H1 (cell line): ENCODE measurements at regions not wholly inside any gene's neighbourhood (a gene's known extent, or its start where the extent isn't known, plus 50 kb on each side); places are given as distances from the start of the nearest gene placed in this dataset.

Source experiments
- CTCF ChIA-PET: fragments of 300-600 bp; sonication (Branson Sonifier 250); formaldehyde crosslinking; loops from one replicate; lab custom pipeline; 2021; ENCODE audit not compliant: partially characterized antibody; lab: Charles Lee
- POLR2A ChIA-PET: fragments of 300-600 bp; sonication (Branson Sonifier 250); formaldehyde crosslinking; loops from one replicate; lab custom pipeline; 2021; ENCODE audit warnings: inconsistent platforms; ENCODE audit not compliant: partially characterized antibody; lab: Charles Lee
- DNase-seq, 2 experiments: peaks; one replicate each; pipeline versions ENCODE4 v3.0.0 to v3.0.0-alpha.2; 2010 to 2022; ENCODE audit warnings: low spot score in 2 of 2, low read depth in 1 of 2, mixed read lengths in 1 of 2
- FAIRE-seq: peaks from 2 replicates; lab custom pipeline; 2011; peaks lifted over from hg19 to GRCh38; lab: Jason Lieb, UNC
- H2AFZ ChIP-seq: 2 replicates; pipeline ENCODE4 v1.8.1; 2012; ENCODE audit warnings: low read length, inconsistent platforms
- H2AK5ac ChIP-seq: 2 replicates; pipeline ENCODE4 v1.6.1; 2013; ENCODE audit warnings: low read depth, low read length
- H2BK120ac ChIP-seq: replicated peaks from 2 replicates; pipeline ENCODE3; 2013; ENCODE audit warnings: low read depth, low read length, inconsistent platforms
- H2BK12ac ChIP-seq: 2 replicates; pipeline ENCODE4 v1.6.1; 2013; ENCODE audit warnings: low read depth, low read length
- H2BK15ac ChIP-seq: 2 replicates; pipeline ENCODE4 v1.6.1; 2013; ENCODE audit warnings: low read length
- H2BK20ac ChIP-seq: 2 replicates; pipeline ENCODE4 v1.6.1; 2013; ENCODE audit warnings: low read length
- H2BK5ac ChIP-seq: 2 replicates; pipeline ENCODE4 v1.6.1; 2013; ENCODE audit warnings: low read depth, low read length
- H3K14ac ChIP-seq: 2 replicates; pipeline ENCODE4 v1.6.1; 2013; ENCODE audit warnings: inconsistent platforms; ENCODE audit not compliant: insufficient read length
- H3K18ac ChIP-seq: 2 replicates; pipeline ENCODE4 v1.6.1; 2013; ENCODE audit warnings: low read length; ENCODE audit errors: extremely low read depth
- H3K23ac ChIP-seq: 2 replicates; pipeline ENCODE4 v1.6.1; 2013; ENCODE audit warnings: inconsistent platforms; ENCODE audit not compliant: insufficient read length
- H3K23me2 ChIP-seq: 2 replicates; pipeline ENCODE4 v1.6.1; 2013; ENCODE audit warnings: low read depth, low read length
- H3K27ac ChIP-seq: 2 replicates; pipeline ENCODE4 v1.6.1; 2011; ENCODE audit warnings: low read depth, low read length, inconsistent platforms
- H3K27me3 ChIP-seq, 4 experiments: replicated peaks in 1 of 4; 1 replicate in 1 of 4; 2 replicates in 3 of 4; pipeline versions ENCODE4 v1.6.1 to v1.8.1; 2011 to 2013; ENCODE audit warnings: low read length in 3 of 4, mild to moderate bottlenecking in 3 of 4, inconsistent platforms in 2 of 4, mixed read lengths in 2 of 4, moderate library complexity in 1 of 4; ENCODE audit not compliant: control insufficient read depth in 3 of 4, insufficient read depth in 3 of 4; ENCODE audit errors: extremely low read depth in 1 of 4
- H3K36me3 ChIP-seq, 4 experiments: 2 replicates each; pipeline versions ENCODE4 v1.6.1 to v1.8.1; 2011 to 2013; ENCODE audit warnings: mild to moderate bottlenecking in 4 of 4, low read length in 3 of 4, moderate library complexity in 2 of 4, control low read depth in 1 of 4, inconsistent platforms in 1 of 4; ENCODE audit not compliant: insufficient read depth in 4 of 4, control insufficient read depth in 2 of 4
- H3K4ac ChIP-seq: replicated peaks from 2 replicates; pipeline ENCODE3; 2013; ENCODE audit warnings: low read length, low read depth, mixed read lengths, inconsistent platforms; ENCODE audit not compliant: insufficient read length
- H3K4me1 ChIP-seq, 4 experiments: replicated peaks in 1 of 4; 1 replicate in 1 of 4; 2 replicates in 3 of 4; pipeline versions ENCODE4 v1.6.1 to v1.8.1; 2011 to 2013; ENCODE audit warnings: low read length in 3 of 4, inconsistent platforms in 2 of 4, mixed read lengths in 1 of 4; ENCODE audit not compliant: insufficient read depth in 4 of 4, control insufficient read depth in 3 of 4
- H3K4me2 ChIP-seq, 2 experiments: 2 replicates each; pipeline versions ENCODE4 v1.6.1 to v1.8.1; 2011 to 2013; ENCODE audit warnings: low read depth in 2 of 2, low read length in 2 of 2, control low read depth in 1 of 2, inconsistent platforms in 1 of 2, mild to moderate bottlenecking in 1 of 2; ENCODE audit not compliant: insufficient read depth in 1 of 2
- H3K4me3 ChIP-seq, 4 experiments: fragments of 200-600, 300-600 bp in 1 of 4; sonication (generic), shearing (Covaris generic), sonication (Bioruptor Twin) in 1 of 4; 2 replicates each; pipeline versions ENCODE4 v1.5.1 to v1.8.1; 2011 to 2016; ENCODE audit warnings: low read length in 4 of 4, low read depth in 3 of 4, control low read depth in 2 of 4, inconsistent platforms in 2 of 4, mild to moderate bottlenecking in 2 of 4, mixed read lengths in 1 of 4, moderate library complexity in 1 of 4; ENCODE audit not compliant: insufficient read depth in 2 of 4; ENCODE audit errors: extremely low read depth in 1 of 4
- H3K56ac ChIP-seq: replicated peaks from 2 replicates; pipeline ENCODE3; 2013; ENCODE audit warnings: low read depth, mild to moderate bottlenecking, mixed read lengths, low read length, inconsistent platforms; ENCODE audit not compliant: insufficient read length
- H3K79me1 ChIP-seq: 2 replicates; pipeline ENCODE4 v1.6.1; 2013; ENCODE audit warnings: low read depth, low read length, control low read depth
- H3K79me2 ChIP-seq, 2 experiments: 2 replicates each; pipeline versions ENCODE4 v1.6.1 to v1.8.1; 2012 to 2013; ENCODE audit warnings: low read length in 2 of 2, mild to moderate bottlenecking in 2 of 2, inconsistent platforms in 1 of 2; ENCODE audit not compliant: insufficient read depth in 2 of 2, control insufficient read depth in 1 of 2
- H3K9ac ChIP-seq, 4 experiments: replicated peaks in 1 of 4; 1 replicate in 1 of 4; 2 replicates in 3 of 4; pipeline versions ENCODE4 v1.6.1 to v1.8.1; 2011 to 2013; ENCODE audit warnings: low read depth in 3 of 4, low read length in 3 of 4, control low read depth in 2 of 4, mild to moderate bottlenecking in 2 of 4, moderate library complexity in 2 of 4, inconsistent platforms in 1 of 4; ENCODE audit errors: extremely low read depth in 1 of 4
- H3K9me3 ChIP-seq, 2 experiments: 2 replicates each; pipeline versions ENCODE4 v1.6.1 to v1.8.1; 2012 to 2013; ENCODE audit warnings: mild to moderate bottlenecking in 2 of 2, moderate library complexity in 2 of 2, control low read depth in 1 of 2, inconsistent platforms in 1 of 2, low read depth in 1 of 2, low read length in 1 of 2, mixed read lengths in 1 of 2; ENCODE audit not compliant: insufficient read depth in 2 of 2
- H4K20me1 ChIP-seq, 2 experiments: replicated peaks in 1 of 2; 2 replicates each; pipeline versions ENCODE3 to v1.8.1; 2011 to 2013; ENCODE audit warnings: inconsistent platforms in 2 of 2, low read length in 2 of 2, mild to moderate bottlenecking in 1 of 2; ENCODE audit not compliant: insufficient read depth in 2 of 2, control insufficient read depth in 1 of 2
- H4K5ac ChIP-seq: 2 replicates; pipeline ENCODE4 v1.6.1; 2013; ENCODE audit warnings: low read length, low read depth, mixed read lengths, inconsistent platforms; ENCODE audit not compliant: insufficient read length
- H4K8ac ChIP-seq: 2 replicates; pipeline ENCODE4 v1.8.0; 2013; ENCODE audit warnings: mild to moderate bottlenecking, moderate library complexity, low read length, inconsistent platforms; ENCODE audit not compliant: insufficient read depth; ENCODE audit errors: extremely low read depth
- H4K91ac ChIP-seq: replicated peaks from 2 replicates; pipeline ENCODE3; 2013; ENCODE audit warnings: low read length, mixed read lengths, inconsistent platforms; ENCODE audit not compliant: insufficient read length
- ASH2L ChIP-seq: fragments of 200-600, 300-600 bp; sonication (generic); IDR thresholded peaks from one replicate; pipeline ENCODE4 v1.7.1; 2017; ENCODE audit warnings: low read length
- BRCA1 ChIP-seq: IDR thresholded peaks from 2 replicates; pipeline ENCODE4 v1.6.1; 2012; ENCODE audit warnings: low read depth, low read length, improper control_type of control experiment
- CBX5 ChIP-seq: fragments of 300-800, 300-1000 bp; sonication (generic); IDR thresholded peaks from 2 replicates; pipeline ENCODE4 v1.7.1; 2016; ENCODE audit warnings: antibody characterized with exemption, low read length, low read depth
- CBX8 ChIP-seq: fragments of 300-800, 300-1000 bp; sonication (generic); IDR thresholded peaks from 2 replicates; pipeline ENCODE4 v1.7.1; 2016; ENCODE audit warnings: low read depth, low read length, borderline replicate concordance
- CHD1 ChIP-seq: IDR thresholded peaks from 2 replicates; pipeline ENCODE4 v1.6.1; 2012; ENCODE audit warnings: low read depth, low read length, improper control_type of control experiment
- CHD2 ChIP-seq: IDR thresholded peaks from 2 replicates; pipeline ENCODE4 v1.6.1; 2012; ENCODE audit warnings: low read length, improper control_type of control experiment
- E2F6 ChIP-seq: IDR thresholded peaks from 2 replicates; pipeline ENCODE4 v1.6.1; 2012; ENCODE audit warnings: inconsistent platforms
- HDAC6 ChIP-seq: IDR thresholded peaks from one replicate; pipeline ENCODE4 v1.7.1; 2012; ENCODE audit warnings: low read depth, mild to moderate bottlenecking, inconsistent platforms, low read length, moderate library complexity
- JUND ChIP-seq: IDR thresholded peaks from 2 replicates; pipeline ENCODE4 v1.6.1; 2011; ENCODE audit warnings: mild to moderate bottlenecking, improper control_type of control experiment, low read length
- KDM1A ChIP-seq: fragments of 200-600, 300-600 bp; sonication (generic); IDR thresholded peaks from 2 replicates; pipeline ENCODE4 v1.7.1; 2016; ENCODE audit warnings: mild to moderate bottlenecking, low read length, borderline replicate concordance
- KDM5A ChIP-seq: fragments of 200-600 bp; IDR thresholded peaks from 2 replicates; pipeline ENCODE4 v1.7.1; 2012; ENCODE audit warnings: mild to moderate bottlenecking, low read length, inconsistent platforms, mixed read lengths
- MAX ChIP-seq: IDR thresholded peaks from 2 replicates; pipeline ENCODE4 v1.6.1; 2012; ENCODE audit warnings: inconsistent platforms
- NANOG ChIP-seq: IDR thresholded peaks from 2 replicates; pipeline ENCODE4 v1.6.1; 2011; ENCODE audit warnings: low read length, low read depth, mild to moderate bottlenecking, inconsistent platforms; ENCODE audit not compliant: insufficient read depth, poor library complexity, severe bottlenecking
- SP1 ChIP-seq: IDR thresholded peaks from 2 replicates; pipeline ENCODE4 v1.6.1; 2011; ENCODE audit warnings: low read depth, low read length
- SP4 ChIP-seq: IDR thresholded peaks from 2 replicates; pipeline ENCODE4 v1.6.1; 2012; ENCODE audit warnings: low read length, inconsistent platforms
- WGBS, 2 experiments: shearing (Covaris generic) in 1 of 2; methylation state at CpG; one replicate each; pipeline versions ENCODE4 v1.1.6 to v1.1.7; 2013 to 2015; ENCODE audit warnings: low lambda C conversion rate in 2 of 2, mixed read lengths in 2 of 2, inconsistent platforms in 1 of 2, low coverage in 1 of 2, missing lambda C conversion rate in 1 of 2; ENCODE audit not compliant: insufficient replicate concordance in 2 of 2, insufficient coverage in 1 of 2, insufficient read length in 1 of 2; ENCODE audit errors: extremely low coverage in 1 of 2, missing lambda C conversion rate in 1 of 2; 5-methylcytosine and 5-hydroxymethylcytosine counted together

GRCh38 chr4:74559853-74560252, 114.9 kb downstream of the AREG start:
- FAIRE-seq, result no peak
- no peak for TF ChIP-seq NANOG
- TF ChIP-seq MAX, result no peak
- no peak for TF ChIP-seq SP1
- no peak for TF ChIP-seq CHD1
- no peak for TF ChIP-seq CHD2
- no peak for TF ChIP-seq JUND
- no peak for TF ChIP-seq SP4
- TF ChIP-seq BRCA1, result no peak
- no peak for TF ChIP-seq E2F6
- TF ChIP-seq KDM1A, result no peak
- no peak for TF ChIP-seq KDM5A
- TF ChIP-seq CBX8, result no peak
- no peak for TF ChIP-seq ASH2L
- no peak for TF ChIP-seq HDAC6
- no peak for TF ChIP-seq CBX5
- TF ChIP-seq, all 59 proteins: peak for 0

More at GRCh38 chr4:74559853-74560252, 114.9 kb downstream of the AREG start:
- H3K18ac ChIP-seq, result no peak overlapping the region
- no peaks in the 10 kb centered on the region for H3K27me3 ChIP-seq
- H4K91ac ChIP-seq, result no peak overlapping the region
- H2AK5ac ChIP-seq, result no peak overlapping the region
- H2BK5ac ChIP-seq, result no peak overlapping the region
- H3K4me1 ChIP-seq, result peaks cover 0 to 5% (median 0%) of the 10 kb centered on the region in 4 experiments; a peak in 1 of 7 replicates
- H3K4ac ChIP-seq, result no peak overlapping the region
- H2BK120ac ChIP-seq, result no peak overlapping the region
- no peak overlapping the region for H2BK12ac ChIP-seq
- no peak overlapping the region for H3K56ac ChIP-seq
- H2BK15ac ChIP-seq, result no peak overlapping the region
- H4K8ac ChIP-seq, result no peak overlapping the region
- H3K9me3 ChIP-seq, result no peaks in the 10 kb centered on the region; a peak in 1 of 4 replicates
- no peak overlapping the region for H3K14ac ChIP-seq
- no peak overlapping the region for H2AFZ ChIP-seq
- no peaks in the 10 kb centered on the region for H3K36me3 ChIP-seq
- H3K4me3 ChIP-seq, result no peak overlapping the region
- no peak overlapping the region for H3K23ac ChIP-seq
- no peak overlapping the region for H3K9ac ChIP-seq
- H3K27ac ChIP-seq, result no peak overlapping the region
- H3K79me2 ChIP-seq, result no peaks in the 10 kb centered on the region
- H3K79me1 ChIP-seq, result no peaks in the 10 kb centered on the region
- WGBS, 2 experiments, result 64% methylated on average over 1 of the region's 1 CpG; no CpG with 5 or more reads in 1 of the 2 experiments
- no peaks in the 10 kb centered on the region for H3K23me2 ChIP-seq
- no peaks in the 10 kb centered on the region for H4K20me1 ChIP-seq
- H3K4me2 ChIP-seq, result no peak overlapping the region
- POLR2A ChIA-PET, result no interaction called here
- CTCF ChIA-PET, result no interaction called here
- no peak overlapping the region for H4K5ac ChIP-seq
- DNase-seq, result no peak
- no peak overlapping the region for H2BK20ac ChIP-seq
